ENCODE measurements at regions not wholly inside any gene's neighbourhood (a gene's known extent, or its start where the extent isn't known, plus 50 kb on each side); places are given as distances from the start of the nearest gene placed in this dataset.

- no peak for TF ChIP-seq CTCF (IDR thresholded peaks at IDR 0.05; ENCODE audit: low read depth, low read length, poor library complexity, severe bottlenecking)
- TF ChIP-seq EZH2phosphoT487 (IDR thresholded peaks at IDR 0.05; ENCODE audit: borderline replicate concordance, low read length) = no peak
These were observed 403.4 kb upstream of the BRINP3 start for GRCh38 chr1:190881064-190881463.
